HL-60 (cell line): ENCODE measurements at regions not wholly inside any gene's neighbourhood (a gene's known extent, or its start where the extent isn't known, plus 50 kb on each side); places are given as distances from the start of the nearest gene placed in this dataset.

Experiments used
- POLR2AphosphoS5 ChIP-seq: IDR thresholded peaks from 2 replicates; pipeline ENCODE4 v1.6.1; 2012; ENCODE audit warnings: low read depth
- SPI1 ChIP-seq: IDR thresholded peaks from 2 replicates; pipeline ENCODE4 v1.6.1; 2012; ENCODE audit warnings: low read depth, mild to moderate bottlenecking, borderline replicate concordance
- TF ChIP-seq, protein P1 (sequence below): IDR thresholded peaks from one replicate; pipeline ENCODE4 v1.5.1; 2011; ENCODE audit warnings: low read length, control low read depth, inconsistent platforms; ENCODE audit not compliant: insufficient read depth
- TF ChIP-seq, protein P2 (sequence below): IDR thresholded peaks from 2 replicates; pipeline ENCODE4 v1.6.1; 2012; ENCODE audit warnings: low read depth; ENCODE audit not compliant: insufficient replicate concordance

DNA sequence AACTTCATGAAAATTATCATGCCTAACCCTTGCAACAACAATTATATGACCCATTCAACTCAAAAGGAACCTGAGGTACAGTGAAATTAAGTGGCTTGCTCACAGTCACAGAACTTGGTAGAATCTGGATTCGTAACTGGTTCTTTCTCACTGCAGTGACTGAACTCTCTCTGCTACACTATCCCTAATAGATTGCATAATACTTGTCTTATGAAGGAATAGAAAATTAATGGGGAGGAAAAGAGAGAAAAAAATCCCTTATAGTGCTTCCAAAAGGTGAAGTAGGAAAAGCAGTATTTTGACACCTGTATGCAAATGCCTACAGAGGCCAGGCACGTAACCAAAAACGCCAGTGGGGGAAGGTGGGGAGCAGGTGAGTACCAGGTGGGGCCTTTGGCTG lies 186.6 kb downstream of the LY86 start:
- TF ChIP-seq, protein P1, sequence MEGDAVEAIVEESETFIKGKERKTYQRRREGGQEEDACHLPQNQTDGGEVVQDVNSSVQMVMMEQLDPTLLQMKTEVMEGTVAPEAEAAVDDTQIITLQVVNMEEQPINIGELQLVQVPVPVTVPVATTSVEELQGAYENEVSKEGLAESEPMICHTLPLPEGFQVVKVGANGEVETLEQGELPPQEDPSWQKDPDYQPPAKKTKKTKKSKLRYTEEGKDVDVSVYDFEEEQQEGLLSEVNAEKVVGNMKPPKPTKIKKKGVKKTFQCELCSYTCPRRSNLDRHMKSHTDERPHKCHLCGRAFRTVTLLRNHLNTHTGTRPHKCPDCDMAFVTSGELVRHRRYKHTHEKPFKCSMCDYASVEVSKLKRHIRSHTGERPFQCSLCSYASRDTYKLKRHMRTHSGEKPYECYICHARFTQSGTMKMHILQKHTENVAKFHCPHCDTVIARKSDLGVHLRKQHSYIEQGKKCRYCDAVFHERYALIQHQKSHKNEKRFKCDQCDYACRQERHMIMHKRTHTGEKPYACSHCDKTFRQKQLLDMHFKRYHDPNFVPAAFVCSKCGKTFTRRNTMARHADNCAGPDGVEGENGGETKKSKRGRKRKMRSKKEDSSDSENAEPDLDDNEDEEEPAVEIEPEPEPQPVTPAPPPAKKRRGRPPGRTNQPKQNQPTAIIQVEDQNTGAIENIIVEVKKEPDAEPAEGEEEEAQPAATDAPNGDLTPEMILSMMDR: no peak
- TF ChIP-seq SPI1 (no peak), POLR2AphosphoS5 (no peak)
- TF ChIP-seq, protein P2, sequence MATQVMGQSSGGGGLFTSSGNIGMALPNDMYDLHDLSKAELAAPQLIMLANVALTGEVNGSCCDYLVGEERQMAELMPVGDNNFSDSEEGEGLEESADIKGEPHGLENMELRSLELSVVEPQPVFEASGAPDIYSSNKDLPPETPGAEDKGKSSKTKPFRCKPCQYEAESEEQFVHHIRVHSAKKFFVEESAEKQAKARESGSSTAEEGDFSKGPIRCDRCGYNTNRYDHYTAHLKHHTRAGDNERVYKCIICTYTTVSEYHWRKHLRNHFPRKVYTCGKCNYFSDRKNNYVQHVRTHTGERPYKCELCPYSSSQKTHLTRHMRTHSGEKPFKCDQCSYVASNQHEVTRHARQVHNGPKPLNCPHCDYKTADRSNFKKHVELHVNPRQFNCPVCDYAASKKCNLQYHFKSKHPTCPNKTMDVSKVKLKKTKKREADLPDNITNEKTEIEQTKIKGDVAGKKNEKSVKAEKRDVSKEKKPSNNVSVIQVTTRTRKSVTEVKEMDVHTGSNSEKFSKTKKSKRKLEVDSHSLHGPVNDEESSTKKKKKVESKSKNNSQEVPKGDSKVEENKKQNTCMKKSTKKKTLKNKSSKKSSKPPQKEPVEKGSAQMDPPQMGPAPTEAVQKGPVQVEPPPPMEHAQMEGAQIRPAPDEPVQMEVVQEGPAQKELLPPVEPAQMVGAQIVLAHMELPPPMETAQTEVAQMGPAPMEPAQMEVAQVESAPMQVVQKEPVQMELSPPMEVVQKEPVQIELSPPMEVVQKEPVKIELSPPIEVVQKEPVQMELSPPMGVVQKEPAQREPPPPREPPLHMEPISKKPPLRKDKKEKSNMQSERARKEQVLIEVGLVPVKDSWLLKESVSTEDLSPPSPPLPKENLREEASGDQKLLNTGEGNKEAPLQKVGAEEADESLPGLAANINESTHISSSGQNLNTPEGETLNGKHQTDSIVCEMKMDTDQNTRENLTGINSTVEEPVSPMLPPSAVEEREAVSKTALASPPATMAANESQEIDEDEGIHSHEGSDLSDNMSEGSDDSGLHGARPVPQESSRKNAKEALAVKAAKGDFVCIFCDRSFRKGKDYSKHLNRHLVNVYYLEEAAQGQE: no peak
